ENCODE measurements at regions not wholly inside any gene's neighbourhood (a gene's known extent, or its start where the extent isn't known, plus 50 kb on each side); places are given as distances from the start of the nearest gene placed in this dataset.
"Not testable (repeated sequence)": the region's sequence is repeated elsewhere in the genome, so short reads cannot be mapped to it uniquely, and the experiment has no call there.

GRCh38 chr3:43838009-43838758 lies 147.4 kb downstream of the ABHD5 start:
- Histone ChIP-seq H3K9me3 (ENCODE audit: control insufficient read depth, low read length) (no peaks in the 10 kb centered on the region), H3K36me3 (ENCODE audit: control insufficient read depth, insufficient read depth, low read length) (no peaks in the 10 kb centered on the region), H3K4me1 (ENCODE audit: control insufficient read depth, insufficient read depth, low read length, poor library complexity, severe bottlenecking) (no peaks in the 10 kb centered on the region), H3K4me3 (ENCODE audit: extremely low read depth, insufficient read depth, low read length, poor library complexity, severe bottlenecking) (no peak overlapping the region), H3K27ac (ENCODE audit: low read depth, low read length, severe bottlenecking) (no peak overlapping the region)
- WGBS, 2 experiments (ENCODE audit: insufficient coverage in 2 of 2) = no CpG with 5 or more reads among the region's 2 CpGs

- Histone ChIP-seq H3K4me3 (ENCODE audit: extremely low read depth, insufficient read depth, low read length, poor library complexity, severe bottlenecking) (no peak overlapping the region), H3K27ac (ENCODE audit: low read depth, low read length, severe bottlenecking) (no peak overlapping the region), H3K4me1 (ENCODE audit: control insufficient read depth, insufficient read depth, low read length, poor library complexity, severe bottlenecking) (no peaks in the 10 kb centered on the region), H3K36me3 (ENCODE audit: control insufficient read depth, insufficient read depth, low read length) (no peaks in the 10 kb centered on the region), H3K9me3 (ENCODE audit: control insufficient read depth, low read length) (no peaks in the 10 kb centered on the region)
- no CpG with 5 or more reads among the region's 1 CpG for WGBS, 2 experiments (ENCODE audit: insufficient coverage in 2 of 2)
These were observed 148.1 kb downstream of the ABHD5 start for GRCh38 chr3:43838877-43839276.

GRCh38 chr3:43843386-43843785 lies 152.6 kb downstream of the ABHD5 start:
- WGBS, 2 experiments (ENCODE audit: insufficient coverage in 2 of 2) = 80 to 100% methylated on average over 2 to 4 of the region's 4 CpGs

GRCh38 chr3:43844757-43845156 lies 154.0 kb downstream of the ABHD5 start:
- 83 to 100% methylated on average over 1 to 2 of the region's 3 CpGs for WGBS, 2 experiments (ENCODE audit: insufficient coverage in 2 of 2)
- H3K36me3 ChIP-seq (ENCODE audit: control insufficient read depth, insufficient read depth, low read length) = no peaks in the 10 kb centered on the region

More at GRCh38 chr3:43843386-43843785, 152.6 kb downstream of the ABHD5 start:
- Histone ChIP-seq H3K36me3 (ENCODE audit: control insufficient read depth, insufficient read depth, low read length) (no peaks in the 10 kb centered on the region), H3K4me1 (ENCODE audit: control insufficient read depth, insufficient read depth, low read length, poor library complexity, severe bottlenecking) (no peaks in the 10 kb centered on the region), H3K27ac (ENCODE audit: low read depth, low read length, severe bottlenecking) (no peak overlapping the region), H3K4me3 (ENCODE audit: extremely low read depth, insufficient read depth, low read length, poor library complexity, severe bottlenecking) (no peak overlapping the region), H3K9me3 (ENCODE audit: control insufficient read depth, low read length) (no peaks in the 10 kb centered on the region)

DNA sequence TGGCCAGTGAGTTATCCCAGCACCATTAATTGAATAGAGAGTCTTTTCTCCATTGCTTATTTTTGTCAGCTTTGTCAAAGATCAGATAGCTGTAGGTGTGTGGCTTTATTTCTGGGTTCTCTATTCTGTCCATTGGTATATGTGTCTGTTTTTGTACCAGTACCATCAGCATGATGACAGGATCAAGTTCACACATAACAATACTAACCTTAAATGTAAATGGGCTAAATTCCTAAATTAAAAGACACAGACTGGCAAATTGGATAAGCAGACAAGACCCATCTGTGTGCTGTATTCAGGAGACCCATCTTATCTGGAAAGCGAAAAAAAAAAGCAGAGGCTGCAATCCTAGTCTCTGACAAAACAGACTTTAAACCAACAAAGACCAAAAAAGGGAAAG lies 154.8 kb downstream of the ABHD5 start:
- H3K4me3 ChIP-seq (ENCODE audit: extremely low read depth, insufficient read depth, low read length, poor library complexity, severe bottlenecking); H3K36me3 ChIP-seq (ENCODE audit: control insufficient read depth, insufficient read depth, low read length); H3K4me1 ChIP-seq (ENCODE audit: control insufficient read depth, insufficient read depth, low read length, poor library complexity, severe bottlenecking); H3K27ac ChIP-seq (ENCODE audit: low read depth, low read length, severe bottlenecking); H3K9me3 ChIP-seq (ENCODE audit: control insufficient read depth, low read length): not testable (repeated sequence)
- no CpG with 5 or more reads among the region's 1 CpG for WGBS, 2 experiments (ENCODE audit: insufficient coverage in 2 of 2)

More at GRCh38 chr3:43844757-43845156, 154.0 kb downstream of the ABHD5 start:
- Histone ChIP-seq H3K9me3 (ENCODE audit: control insufficient read depth, low read length) (no peaks in the 10 kb centered on the region), H3K27ac (ENCODE audit: low read depth, low read length, severe bottlenecking) (no peak overlapping the region), H3K4me1 (ENCODE audit: control insufficient read depth, insufficient read depth, low read length, poor library complexity, severe bottlenecking) (no peaks in the 10 kb centered on the region), H3K4me3 (ENCODE audit: extremely low read depth, insufficient read depth, low read length, poor library complexity, severe bottlenecking) (no peak overlapping the region)

- Histone ChIP-seq H3K27ac (ENCODE audit: low read depth, low read length, severe bottlenecking) (no peak overlapping the region), H3K36me3 (ENCODE audit: control insufficient read depth, insufficient read depth, low read length) (no peaks in the 10 kb centered on the region), H3K9me3 (ENCODE audit: control insufficient read depth, low read length) (no peaks in the 10 kb centered on the region), H3K4me1 (ENCODE audit: control insufficient read depth, insufficient read depth, low read length, poor library complexity, severe bottlenecking) (peaks cover 5% of the 10 kb centered on the region), H3K4me3 (ENCODE audit: extremely low read depth, insufficient read depth, low read length, poor library complexity, severe bottlenecking) (no peak overlapping the region)
- 50 to 70% methylated on average over 1 of the region's 1 CpG for WGBS, 2 experiments (ENCODE audit: insufficient coverage in 2 of 2)
These were observed 161.3 kb downstream of the ABHD5 start for GRCh38 chr3:43852066-43852465.

- Histone ChIP-seq H3K4me3 (ENCODE audit: extremely low read depth, insufficient read depth, low read length, poor library complexity, severe bottlenecking) (no peak overlapping the region), H3K4me1 (ENCODE audit: control insufficient read depth, insufficient read depth, low read length, poor library complexity, severe bottlenecking) (peaks cover 18% of the 10 kb centered on the region), H3K27ac (ENCODE audit: low read depth, low read length, severe bottlenecking) (no peak overlapping the region), H3K9me3 (ENCODE audit: control insufficient read depth, low read length) (no peaks in the 10 kb centered on the region), H3K36me3 (ENCODE audit: control insufficient read depth, insufficient read depth, low read length) (no peaks in the 10 kb centered on the region)
- WGBS, 2 experiments (ENCODE audit: insufficient coverage in 2 of 2) = 87 to 100% methylated on average over 1 of the region's 2 CpGs
These were observed 163.5 kb downstream of the ABHD5 start for GRCh38 chr3:43854283-43854682.

DNA sequence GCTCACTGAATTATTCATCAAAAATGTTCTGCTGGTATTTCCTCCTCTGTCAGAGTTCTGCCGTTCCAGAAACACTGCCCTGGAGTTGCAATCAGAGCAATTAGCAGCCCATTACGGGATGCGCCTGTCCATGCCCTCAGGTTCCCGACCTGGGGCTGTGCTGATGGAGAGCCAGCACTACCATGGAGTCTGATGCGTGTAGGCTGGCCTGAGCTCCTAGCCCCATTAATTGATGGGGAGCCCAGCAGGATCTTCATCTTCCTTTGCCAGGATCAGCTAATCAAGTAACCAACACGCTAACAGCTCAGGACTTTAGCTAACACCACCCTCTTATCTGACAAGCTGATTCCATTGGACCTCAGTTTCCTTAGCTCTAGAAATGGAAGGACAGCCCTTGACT lies 164.2 kb downstream of the ABHD5 start:
- WGBS, 2 experiments (ENCODE audit: insufficient coverage in 2 of 2) = 80 to 82% methylated on average over 5 to 6 of the region's 6 CpGs
- H3K9me3 ChIP-seq (ENCODE audit: control insufficient read depth, low read length) = no peaks in the 10 kb centered on the region

DNA sequence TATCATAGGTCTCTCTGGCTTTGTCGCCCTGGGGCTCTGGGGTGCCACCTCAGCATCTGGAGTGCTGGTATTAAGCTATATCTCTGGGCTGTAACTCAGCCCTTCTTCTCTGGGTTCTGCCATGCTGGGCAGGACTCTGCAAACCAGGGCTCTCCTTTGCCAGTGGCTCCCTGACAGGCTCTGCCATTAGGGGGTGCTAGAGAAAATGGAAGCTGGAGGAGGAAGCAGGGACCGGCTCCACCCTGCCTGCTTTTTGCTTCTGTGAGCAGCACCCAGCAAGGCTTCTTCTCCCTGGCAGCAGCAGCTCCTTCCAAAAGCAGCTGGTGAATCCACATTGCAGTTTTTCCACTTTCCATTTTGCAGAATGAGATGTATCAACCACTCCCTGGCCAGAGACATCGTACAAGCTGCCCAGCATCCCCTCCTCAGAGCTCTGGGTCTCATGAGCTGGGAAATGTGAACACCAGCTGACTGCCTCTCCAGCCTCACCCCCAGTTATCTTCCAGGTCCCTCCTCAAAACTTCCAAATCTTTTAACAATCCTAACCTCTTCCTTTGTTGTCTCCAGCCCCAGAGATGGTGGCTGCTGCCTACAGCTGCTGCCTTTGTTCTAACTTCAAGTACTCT lies 165.0 kb downstream of the ABHD5 start:
- H3K4me3 ChIP-seq (ENCODE audit: extremely low read depth, insufficient read depth, low read length, poor library complexity, severe bottlenecking) = no peak overlapping the region
- H3K27ac ChIP-seq (ENCODE audit: low read depth, low read length, severe bottlenecking) = no peak overlapping the region
- H3K4me1 ChIP-seq (ENCODE audit: control insufficient read depth, insufficient read depth, low read length, poor library complexity, severe bottlenecking) = peaks cover 18% of the 10 kb centered on the region
- 32 to 91% methylated on average over 1 to 2 of the region's 3 CpGs for WGBS, 2 experiments (ENCODE audit: insufficient coverage in 2 of 2)
- H3K9me3 ChIP-seq (ENCODE audit: control insufficient read depth, low read length) = no peaks in the 10 kb centered on the region
- no peaks in the 10 kb centered on the region for H3K36me3 ChIP-seq (ENCODE audit: control insufficient read depth, insufficient read depth, low read length)

More for the DNA sequence above, 164.2 kb downstream of the ABHD5 start:
- peaks cover 18% of the 10 kb centered on the region for H3K4me1 ChIP-seq (ENCODE audit: control insufficient read depth, insufficient read depth, low read length, poor library complexity, severe bottlenecking)
- H3K27ac ChIP-seq (ENCODE audit: low read depth, low read length, severe bottlenecking) = no peak overlapping the region
- no peak overlapping the region for H3K4me3 ChIP-seq (ENCODE audit: extremely low read depth, insufficient read depth, low read length, poor library complexity, severe bottlenecking)
- no peaks in the 10 kb centered on the region for H3K36me3 ChIP-seq (ENCODE audit: control insufficient read depth, insufficient read depth, low read length)

DNA sequence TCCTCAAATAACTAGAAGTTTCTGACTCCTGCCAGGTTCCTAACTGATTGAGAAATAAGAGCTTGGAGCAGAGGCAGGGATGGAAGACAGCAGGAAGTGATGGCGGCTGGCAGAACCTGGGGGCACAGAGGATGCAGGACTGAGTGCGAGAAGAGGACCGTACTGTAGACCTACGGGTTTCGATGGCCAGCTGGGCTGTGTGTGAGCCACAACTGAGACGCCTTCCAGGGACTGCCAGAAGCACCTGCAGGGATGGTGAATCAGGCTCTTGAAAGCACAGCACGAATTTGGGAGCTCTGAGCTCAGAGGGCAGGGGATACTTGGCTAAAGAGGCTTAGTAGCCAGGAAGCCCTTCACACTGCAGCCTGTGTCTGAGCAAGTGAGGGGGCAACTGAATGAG lies 165.6 kb downstream of the ABHD5 start:
- WGBS, 2 experiments (ENCODE audit: insufficient coverage in 2 of 2) = 93% methylated on average over 7 of the region's 7 CpGs
- H3K36me3 ChIP-seq (ENCODE audit: control insufficient read depth, insufficient read depth, low read length) = no peaks in the 10 kb centered on the region
- H3K4me3 ChIP-seq (ENCODE audit: extremely low read depth, insufficient read depth, low read length, poor library complexity, severe bottlenecking) = no peak overlapping the region
- H3K4me1 ChIP-seq (ENCODE audit: control insufficient read depth, insufficient read depth, low read length, poor library complexity, severe bottlenecking) = peaks cover 18% of the 10 kb centered on the region
- H3K9me3 ChIP-seq (ENCODE audit: control insufficient read depth, low read length) = no peaks in the 10 kb centered on the region
- H3K27ac ChIP-seq (ENCODE audit: low read depth, low read length, severe bottlenecking) = no peak overlapping the region

- no peak overlapping the region for H3K4me3 ChIP-seq (ENCODE audit: extremely low read depth, insufficient read depth, low read length, poor library complexity, severe bottlenecking)
- WGBS, 2 experiments (ENCODE audit: insufficient coverage in 2 of 2) = 93% methylated on average over 2 to 3 of the region's 5 CpGs
- no peak overlapping the region for H3K27ac ChIP-seq (ENCODE audit: low read depth, low read length, severe bottlenecking)
- H3K36me3 ChIP-seq (ENCODE audit: control insufficient read depth, insufficient read depth, low read length) = no peaks in the 10 kb centered on the region
- peaks cover 18% of the 10 kb centered on the region for H3K4me1 ChIP-seq (ENCODE audit: control insufficient read depth, insufficient read depth, low read length, poor library complexity, severe bottlenecking)
- no peaks in the 10 kb centered on the region for H3K9me3 ChIP-seq (ENCODE audit: control insufficient read depth, low read length)
These were observed 166.0 kb downstream of the ABHD5 start for GRCh38 chr3:43856761-43857160.

Data from mesodermal cell (in vitro differentiated cells).